Lung (tissue), 11 donors: ENCODE measurements at regions not wholly inside any gene's neighbourhood (a gene's known extent, or its start where the extent isn't known, plus 50 kb on each side); places are given as distances from the start of the nearest gene placed in this dataset.

Source experiments
- ATAC-seq: fragments of 200-7000 bp; cut with Tn5 transposase; one replicate; pipeline ENCODE4 v1.9.1; 2020; ENCODE audit warnings: moderate number of reproducible peaks; ENCODE audit not compliant: insufficient read depth, low FRiP score
- DNase-seq, 3 donors: peaks; one replicate each; pipeline ENCODE4 v3.0.0-alpha.2; 2013 to 2017
- H3K27ac ChIP-seq, 2 donors: one replicate each; pipeline ENCODE4 v1.5.1; 2013; ENCODE audit warnings: mild to moderate bottlenecking in 2 of 2, moderate library complexity in 2 of 2, control low read depth in 1 of 2, inconsistent platforms in 1 of 2, low read depth in 1 of 2, low read length in 1 of 2
- H3K27me3 ChIP-seq, 3 donors: one replicate each; pipeline ENCODE4 v1.5.1; 2013; ENCODE audit warnings: low read length in 2 of 3; ENCODE audit not compliant: control insufficient read depth in 3 of 3, insufficient read depth in 3 of 3
- H3K36me3 ChIP-seq, 4 donors: one replicate each; pipeline ENCODE4 v1.5.1; 2013; ENCODE audit warnings: low read length in 4 of 4, mild to moderate bottlenecking in 1 of 4, moderate library complexity in 1 of 4; ENCODE audit not compliant: control insufficient read depth in 4 of 4, insufficient read depth in 4 of 4
- H3K4me1 ChIP-seq, 5 donors: one replicate each; pipeline ENCODE4 v1.5.1; 2013; ENCODE audit warnings: low read length in 5 of 5, mild to moderate bottlenecking in 2 of 5, moderate library complexity in 1 of 5; ENCODE audit not compliant: control insufficient read depth in 5 of 5, insufficient read depth in 5 of 5
- H3K4me3 ChIP-seq: one replicate; pipeline ENCODE4 v1.5.1; 2013; ENCODE audit warnings: mild to moderate bottlenecking, control low read depth, moderate library complexity
- H3K9ac ChIP-seq, 2 donors: one replicate each; pipeline ENCODE4 v1.5.1; 2013; ENCODE audit warnings: low read length in 2 of 2, control low read depth in 1 of 2; ENCODE audit not compliant: insufficient read depth in 1 of 2
- H3K9me3 ChIP-seq, 4 donors: one replicate each; pipeline ENCODE4 v1.5.1; 2013; ENCODE audit warnings: low read length in 3 of 4, mild to moderate bottlenecking in 1 of 4, moderate library complexity in 1 of 4; ENCODE audit not compliant: control insufficient read depth in 4 of 4, insufficient read depth in 3 of 4
- WGBS, 2 donors: extraction: QIAGEN DNeasy Blood & Tissue Kit; methylation state at CpG; one replicate each; pipeline ENCODE4 v1.1.7; 2013; 5-methylcytosine and 5-hydroxymethylcytosine counted together
- TF ChIP-seq, protein P1 (sequence below): IDR thresholded peaks from 2 replicates; pipeline ENCODE4 v1.5.1; 2012; ENCODE audit warnings: mild to moderate bottlenecking; ENCODE audit errors: control extremely low read depth, extremely low read depth
- donor health status: control.
- donor health status: control.
- donor health status: Bipolar disorder and iron deficiency.
- donor health status: healthy.
- donor health status: DM: yes; HTN: yes; CAD: no.

DNA sequence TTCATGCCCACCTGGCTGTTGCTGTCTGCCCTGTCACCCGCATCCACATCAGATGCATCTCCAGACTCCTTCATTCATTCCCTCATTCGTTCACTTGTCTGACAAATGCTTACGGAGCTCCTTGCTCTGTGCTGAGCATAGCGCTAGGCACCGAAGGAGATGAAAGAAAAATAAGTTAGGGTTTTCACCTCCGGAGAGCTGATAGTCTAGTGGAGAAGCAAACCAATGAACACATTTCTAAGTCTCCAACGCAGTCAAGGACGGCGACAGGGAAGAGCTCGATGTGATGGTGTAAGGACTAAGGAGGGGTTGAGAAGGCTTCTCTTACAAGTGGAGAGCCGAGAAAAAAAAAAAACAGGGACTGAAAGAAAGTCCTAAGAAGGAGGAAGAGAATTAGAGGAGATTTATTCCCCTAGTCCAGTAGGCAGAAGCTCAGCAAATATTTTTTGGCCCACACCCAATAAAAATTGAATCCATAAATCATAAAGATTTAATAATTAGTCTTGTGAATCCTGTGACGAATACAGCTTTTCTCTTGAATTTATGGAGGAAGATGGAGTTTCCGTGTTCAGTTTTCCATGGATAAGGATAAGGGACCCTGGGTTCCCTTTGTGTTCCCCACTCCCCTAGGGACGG, 127.2 kb upstream of the DLG1 start:
- DNase-seq (no peak), ATAC-seq (no peak)
- H3K4me1 ChIP-seq: peaks cover 0 to 15% (median 3%) of the 10 kb centered on the region in 5 donors
- no peak overlapping the region for H3K4me3 ChIP-seq
- no peak overlapping the region for H3K9ac ChIP-seq
- TF ChIP-seq, protein P1, sequence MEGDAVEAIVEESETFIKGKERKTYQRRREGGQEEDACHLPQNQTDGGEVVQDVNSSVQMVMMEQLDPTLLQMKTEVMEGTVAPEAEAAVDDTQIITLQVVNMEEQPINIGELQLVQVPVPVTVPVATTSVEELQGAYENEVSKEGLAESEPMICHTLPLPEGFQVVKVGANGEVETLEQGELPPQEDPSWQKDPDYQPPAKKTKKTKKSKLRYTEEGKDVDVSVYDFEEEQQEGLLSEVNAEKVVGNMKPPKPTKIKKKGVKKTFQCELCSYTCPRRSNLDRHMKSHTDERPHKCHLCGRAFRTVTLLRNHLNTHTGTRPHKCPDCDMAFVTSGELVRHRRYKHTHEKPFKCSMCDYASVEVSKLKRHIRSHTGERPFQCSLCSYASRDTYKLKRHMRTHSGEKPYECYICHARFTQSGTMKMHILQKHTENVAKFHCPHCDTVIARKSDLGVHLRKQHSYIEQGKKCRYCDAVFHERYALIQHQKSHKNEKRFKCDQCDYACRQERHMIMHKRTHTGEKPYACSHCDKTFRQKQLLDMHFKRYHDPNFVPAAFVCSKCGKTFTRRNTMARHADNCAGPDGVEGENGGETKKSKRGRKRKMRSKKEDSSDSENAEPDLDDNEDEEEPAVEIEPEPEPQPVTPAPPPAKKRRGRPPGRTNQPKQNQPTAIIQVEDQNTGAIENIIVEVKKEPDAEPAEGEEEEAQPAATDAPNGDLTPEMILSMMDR: no peak
- no peaks in the 10 kb centered on the region for H3K36me3 ChIP-seq
- no peaks in the 10 kb centered on the region for H3K27me3 ChIP-seq
- H3K27ac ChIP-seq: no peak overlapping the region
- WGBS, 2 donors: 82 to 87% methylated on average over 14 of the region's 14 CpGs
- no peaks in the 10 kb centered on the region for H3K9me3 ChIP-seq

DNA sequence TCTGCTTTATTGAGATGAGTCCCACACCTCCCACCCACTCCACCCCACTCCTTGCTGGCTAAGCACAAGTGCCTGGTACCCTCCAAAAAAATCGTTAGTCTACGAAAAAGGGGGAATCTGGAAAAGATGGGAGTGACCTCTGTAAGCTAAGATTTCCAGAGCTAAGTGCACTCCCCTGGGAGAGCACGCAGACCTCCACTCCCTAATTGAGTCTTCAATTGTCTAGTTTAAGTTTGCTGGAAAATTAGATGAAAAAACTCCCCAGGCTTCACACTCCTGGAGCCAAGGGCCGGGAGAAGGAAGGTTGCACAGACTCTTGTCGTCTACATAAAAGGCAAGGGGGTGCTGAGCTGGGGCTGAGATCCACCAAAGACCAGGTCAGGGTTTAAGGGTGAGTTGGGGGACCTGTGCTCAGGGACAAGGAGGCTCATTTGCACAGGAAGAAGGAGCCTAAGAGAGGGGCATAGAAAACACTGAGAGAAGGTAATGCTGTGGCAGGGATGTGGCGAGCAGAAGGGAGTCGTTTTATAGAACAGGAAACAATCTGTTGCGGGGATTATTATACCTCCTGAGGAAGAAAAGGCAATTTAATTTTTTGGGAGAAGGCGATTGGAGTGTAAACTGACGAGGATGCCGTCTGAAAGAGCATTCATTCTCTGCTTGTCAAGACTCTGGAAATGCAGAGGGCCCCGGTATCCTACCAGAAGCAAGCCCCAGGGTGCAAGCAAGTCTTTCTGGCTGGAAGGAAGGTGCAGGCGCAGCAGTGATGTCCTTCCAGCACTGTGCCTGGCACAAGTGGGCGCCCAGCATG, 126.5 kb upstream of the DLG1 start:
- Histone ChIP-seq H3K4me3 (no peak overlapping the region), H3K27ac (no peak overlapping the region), H3K9me3 (no peaks in the 10 kb centered on the region), H3K36me3 (no peaks in the 10 kb centered on the region), H3K4me1 (peaks cover 0 to 12% (median 3%) of the 10 kb centered on the region in 5 donors), H3K27me3 (no peaks in the 10 kb centered on the region), H3K9ac (no peak overlapping the region)
- DNase-seq: no peak
- no peak for ATAC-seq
- WGBS, 2 donors: 82 to 83% methylated on average over 14 of the region's 14 CpGs
- TF ChIP-seq, protein P1: no peak

DNA sequence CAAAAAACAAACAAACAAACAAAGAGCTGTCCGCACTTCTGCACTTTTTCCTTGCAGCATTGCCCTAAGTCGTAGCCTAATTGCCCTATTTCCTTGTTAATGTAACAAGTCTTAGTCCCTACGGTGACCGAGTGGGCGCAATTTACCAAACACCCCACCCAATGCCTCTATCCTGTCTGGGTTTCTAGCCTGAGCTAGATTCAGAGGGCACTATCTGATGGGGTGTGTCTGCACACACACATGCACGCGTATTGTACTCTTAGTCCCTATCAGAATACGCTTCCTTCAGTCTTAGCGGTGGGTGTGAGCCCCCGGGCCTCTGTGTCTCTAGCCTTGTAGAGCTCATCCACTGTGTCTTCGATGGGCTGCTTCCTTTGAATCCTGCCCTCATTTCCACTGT, 125.9 kb upstream of the DLG1 start:
- no peak overlapping the region for H3K9ac ChIP-seq
- peaks cover 0 to 12% (median 3%) of the 10 kb centered on the region in 5 donors for H3K4me1 ChIP-seq
- H3K27ac ChIP-seq: no peak overlapping the region
- no peak for ATAC-seq
- no peaks in the 10 kb centered on the region for H3K9me3 ChIP-seq
- no peak overlapping the region for H3K4me3 ChIP-seq
- H3K36me3 ChIP-seq: no peaks in the 10 kb centered on the region
- no peaks in the 10 kb centered on the region for H3K27me3 ChIP-seq
- no peak for DNase-seq
- TF ChIP-seq, protein P1: no peak
- 76 to 81% methylated on average over 11 of the region's 11 CpGs for WGBS, 2 donors
